ENCODE measurements at regions not wholly inside any gene's neighbourhood (a gene's known extent, or its start where the extent isn't known, plus 50 kb on each side); places are given as distances from the start of the nearest gene placed in this dataset.

DNA sequence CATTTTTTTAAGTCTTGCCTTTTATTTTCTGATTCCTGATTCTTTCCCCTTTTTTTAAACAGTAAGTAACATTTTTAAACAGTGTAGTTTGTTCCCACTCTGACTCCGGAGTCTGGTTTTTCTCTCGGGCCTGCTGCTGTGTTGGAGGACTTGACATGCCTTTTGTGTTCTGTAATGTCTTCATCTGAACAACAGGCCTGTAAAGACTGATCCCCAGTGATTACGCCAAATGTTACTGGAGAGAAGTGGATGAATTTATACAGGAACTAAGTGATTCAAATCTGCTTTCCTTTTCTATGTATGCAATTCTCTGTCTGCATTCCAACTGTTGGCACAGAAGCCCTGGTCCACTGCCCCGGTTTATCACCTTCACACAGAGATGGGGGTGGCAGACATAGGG lies 54.3 kb upstream of the RMDN2 start:
- DNase-seq = peak; percentile 23

DNA sequence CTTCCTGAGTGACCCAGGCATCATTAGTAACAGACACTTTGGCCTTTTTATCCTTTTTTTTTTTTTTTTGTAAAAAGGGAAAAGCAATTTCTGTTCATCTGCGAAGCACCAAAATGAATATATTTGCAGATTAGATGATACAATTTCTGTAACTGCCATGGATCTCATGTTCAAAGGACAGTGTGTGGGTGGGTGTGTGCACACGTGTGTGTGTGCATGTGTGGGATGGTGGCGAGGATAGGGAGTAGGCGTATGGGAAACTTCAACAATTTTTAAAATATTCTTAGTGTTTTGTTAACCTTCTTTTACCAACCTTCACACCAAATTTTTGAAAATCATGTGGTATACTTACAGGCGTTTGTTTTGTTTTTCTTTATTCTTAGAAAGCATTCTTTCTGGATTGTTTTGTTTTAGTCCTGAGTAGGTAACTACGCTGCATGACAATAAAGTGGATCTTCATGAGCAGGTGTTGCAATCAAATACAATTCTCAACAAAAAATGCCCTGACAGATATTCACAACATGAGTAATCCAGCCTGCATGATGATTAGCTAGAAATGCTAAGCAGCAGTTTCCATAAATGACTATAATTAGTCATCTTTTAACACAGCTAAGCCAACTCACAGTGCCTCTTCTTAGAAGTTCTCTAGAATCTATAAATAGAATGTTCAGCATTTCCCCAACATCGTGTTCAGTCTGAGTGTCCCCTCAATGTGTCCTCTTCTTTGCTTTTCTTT lies 53.5 kb upstream of the RMDN2 start:
- DNase-seq = peak; percentile 92

DNA sequence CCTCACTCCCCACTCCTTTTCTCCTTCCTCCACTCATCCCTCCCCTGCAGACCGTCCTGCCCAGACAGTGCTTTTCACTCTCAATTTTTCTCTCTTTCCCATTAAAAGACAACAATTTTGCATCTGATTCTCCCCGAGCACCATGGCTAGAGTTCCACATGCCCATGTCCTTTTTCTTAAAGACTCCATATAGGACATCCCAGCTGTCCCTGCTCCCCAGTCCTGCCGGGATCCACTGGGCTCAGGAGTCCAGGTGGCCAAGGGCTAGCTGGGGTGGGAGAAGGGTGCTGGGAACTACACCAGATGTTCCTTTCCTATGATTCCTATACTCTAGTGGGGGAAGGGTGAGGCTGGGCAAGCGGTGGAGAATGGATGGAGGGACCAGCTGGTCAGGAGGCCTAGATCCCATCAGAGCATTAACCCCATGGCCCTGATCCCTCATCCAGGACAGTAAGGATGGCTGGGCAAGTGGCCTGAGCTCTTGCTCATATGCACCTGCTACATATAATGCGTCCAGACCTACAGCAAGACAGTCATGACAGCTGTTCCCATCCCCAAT lies 52.8 kb upstream of the RMDN2 start:
- no peak for DNase-seq

DNA sequence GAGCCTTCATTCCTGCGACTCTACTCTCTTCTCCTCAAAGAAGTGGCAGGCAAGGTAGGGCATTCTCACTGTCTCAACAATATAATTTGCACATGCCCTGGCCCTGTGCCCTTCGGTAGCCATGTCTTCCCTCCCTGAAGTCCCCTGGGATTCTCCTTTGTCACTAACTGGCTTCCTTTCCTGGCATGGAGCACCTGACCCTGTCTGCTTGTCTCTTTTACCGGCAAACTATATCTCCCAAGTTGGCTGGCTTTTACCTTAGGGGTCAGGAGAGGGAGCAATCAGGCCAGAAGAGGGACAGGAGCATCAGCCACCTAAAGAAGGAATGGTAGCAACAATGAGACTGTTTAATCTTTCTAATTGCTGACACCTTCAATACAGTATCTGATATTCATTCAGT lies 51.9 kb upstream of the RMDN2 start:
- DNase-seq = no peak

DNA sequence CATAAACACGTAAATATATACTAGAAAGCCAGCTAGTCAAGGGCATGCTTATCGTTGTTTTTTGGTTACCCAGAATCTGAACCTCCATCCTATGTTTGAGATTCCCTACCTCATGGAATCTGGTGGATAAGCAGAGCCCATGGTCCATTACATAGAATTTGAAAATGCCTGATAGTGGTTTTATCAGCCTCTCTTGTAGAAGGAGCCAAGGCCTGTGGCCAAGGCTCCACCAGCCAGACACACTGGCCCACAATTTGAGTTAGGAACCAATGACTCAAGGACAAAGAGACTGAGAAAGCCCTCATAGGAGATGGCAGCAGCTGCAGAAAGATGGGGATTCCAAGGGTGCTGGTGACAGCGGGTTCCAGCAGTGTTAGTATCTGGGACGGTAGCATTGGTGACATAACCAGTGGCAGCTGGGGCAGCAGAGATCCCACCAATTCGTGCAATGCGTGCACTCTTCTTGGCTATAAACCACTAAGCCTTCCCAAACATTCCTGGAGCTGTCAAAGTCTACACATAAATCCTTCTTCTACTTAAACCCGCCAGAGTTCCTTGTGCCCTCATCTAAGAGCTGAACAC lies 51.2 kb upstream of the RMDN2 start:
- no peak for DNase-seq

DNA sequence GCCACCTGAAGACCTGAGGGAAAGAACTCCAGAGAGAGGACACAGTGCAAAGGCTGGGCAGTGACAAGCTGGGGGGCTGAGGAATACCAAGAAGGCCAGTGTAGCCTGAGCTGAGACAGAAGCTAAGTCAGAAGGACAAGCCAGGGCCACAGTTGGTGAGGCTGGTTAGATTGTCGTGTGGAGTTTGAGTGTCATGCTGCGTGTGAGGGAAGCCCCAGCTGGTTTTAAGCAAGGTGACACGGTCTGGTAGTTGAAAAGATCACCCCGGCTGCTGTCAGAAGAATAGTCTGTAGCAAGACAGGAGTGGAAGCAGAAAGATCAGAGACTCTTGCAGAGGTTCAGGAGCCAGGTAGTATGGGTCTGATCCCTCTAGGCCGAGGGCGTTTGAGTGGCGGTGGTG lies 50.6 kb upstream of the RMDN2 start:
- no peak for DNase-seq

Measured in activated CD4-positive, alpha-beta T cell treated with anti-CD3 and anti-CD28 coated beads, Interleukin-10, Interleukin-2, amounts not matched to agents 100 ng/mL and 50 ng/mL, durations not matched to agents 16 hours and 8 hours (primary cell).